Inflammatory macrophage (primary cell): ENCODE measurements at regions not wholly inside any gene's neighbourhood (a gene's known extent, or its start where the extent isn't known, plus 50 kb on each side); places are given as distances from the start of the nearest gene placed in this dataset.
"Not testable (repeated sequence)": the region's sequence is repeated elsewhere in the genome, so short reads cannot be mapped to it uniquely, and the experiment has no call there.

ENCODE experiments used
- DNase-seq, 2 donors: peaks; one replicate each; pipeline ENCODE4 v3.0.0-alpha.2; 2020 to 2022

DNA sequence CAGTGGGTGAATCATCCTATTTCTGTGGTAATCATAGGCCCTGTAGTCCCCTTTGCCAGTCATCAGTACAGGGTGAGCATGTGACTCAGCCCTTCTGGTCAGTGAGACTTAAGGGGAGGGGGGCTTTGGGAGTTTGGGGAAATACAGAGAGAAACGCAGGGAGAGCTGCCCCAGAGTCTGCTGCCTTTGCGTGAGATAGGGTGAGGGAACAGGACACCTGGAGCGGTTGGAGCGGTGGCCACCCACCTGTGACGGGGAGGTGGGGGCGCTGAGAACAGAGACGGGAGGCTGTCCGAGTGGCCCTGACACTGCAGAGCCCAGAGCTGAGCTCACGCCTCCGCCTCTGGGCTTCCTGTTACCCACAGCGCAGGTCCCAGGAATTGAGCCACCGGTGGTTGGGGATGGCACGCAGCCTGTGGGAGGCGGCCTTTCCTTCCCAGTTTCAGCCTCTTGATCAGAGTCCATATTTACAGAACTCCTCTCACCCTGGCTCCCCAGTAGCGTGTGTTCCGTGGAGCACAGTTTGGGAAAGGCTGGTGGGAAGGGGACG is 92.0 kb upstream of the ERCC6L2 start:
- no peak for DNase-seq

DNA sequence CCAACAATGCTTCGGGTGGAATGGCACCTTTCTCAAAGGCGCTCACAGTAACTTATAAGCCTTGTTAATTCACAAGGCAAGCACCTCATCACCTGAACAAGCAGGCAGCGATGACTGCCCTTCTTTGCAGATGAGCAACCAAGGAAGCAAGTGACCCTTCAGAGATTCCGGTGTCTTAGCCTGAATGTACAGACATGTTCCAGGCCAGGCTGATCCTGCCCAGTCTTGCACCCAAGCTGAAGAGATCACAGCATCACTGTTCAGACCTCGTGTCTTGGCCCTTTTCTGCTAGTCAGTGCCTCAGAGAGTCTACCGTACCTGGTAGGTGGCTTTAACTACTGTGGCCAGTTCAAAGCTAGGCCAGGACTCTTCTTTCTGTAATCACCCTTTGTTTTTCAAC is 94.7 kb upstream of the ERCC6L2 start:
- DNase-seq, result no peak

DNA sequence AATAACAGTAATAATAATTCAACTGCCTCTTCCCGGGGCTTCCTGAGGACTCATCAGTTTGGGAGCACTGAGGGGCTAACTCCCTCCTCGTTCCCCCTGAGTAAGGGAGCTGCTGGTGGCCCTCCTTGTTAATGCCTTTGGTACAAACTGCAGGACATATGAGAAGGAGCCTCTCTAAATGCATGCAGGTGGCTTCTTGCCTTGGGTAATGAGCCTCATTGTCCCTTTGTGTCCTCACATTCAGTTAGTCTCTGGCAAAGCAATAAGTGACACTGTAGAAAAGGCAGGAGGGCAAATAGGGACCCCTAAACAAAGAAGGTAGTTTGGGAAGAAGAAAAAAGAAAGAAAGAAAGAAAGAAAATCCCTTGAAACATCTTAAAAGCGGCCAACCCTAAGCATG is 95.4 kb upstream of the ERCC6L2 start:
- DNase-seq, result no peak

DNA sequence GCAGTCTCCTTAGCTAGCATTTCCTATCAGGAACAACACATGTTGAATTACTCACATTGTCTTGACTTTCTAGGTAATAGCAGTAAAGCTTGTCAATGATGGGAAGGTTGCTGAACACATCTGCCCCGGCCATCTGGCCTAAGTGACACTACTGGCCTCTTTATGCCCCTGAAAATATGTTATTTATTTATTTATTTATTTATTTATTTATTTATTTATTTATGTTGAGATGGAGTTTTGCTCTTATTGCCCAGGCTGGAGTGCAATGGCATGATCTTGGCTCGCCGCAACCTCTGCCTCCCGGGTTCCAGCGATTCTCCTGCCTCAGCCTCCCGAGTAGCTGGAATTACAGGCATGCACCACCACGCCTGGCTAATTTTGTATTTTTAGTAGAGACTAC is 95.9 kb upstream of the ERCC6L2 start:
- not testable (repeated sequence) for DNase-seq

DNA sequence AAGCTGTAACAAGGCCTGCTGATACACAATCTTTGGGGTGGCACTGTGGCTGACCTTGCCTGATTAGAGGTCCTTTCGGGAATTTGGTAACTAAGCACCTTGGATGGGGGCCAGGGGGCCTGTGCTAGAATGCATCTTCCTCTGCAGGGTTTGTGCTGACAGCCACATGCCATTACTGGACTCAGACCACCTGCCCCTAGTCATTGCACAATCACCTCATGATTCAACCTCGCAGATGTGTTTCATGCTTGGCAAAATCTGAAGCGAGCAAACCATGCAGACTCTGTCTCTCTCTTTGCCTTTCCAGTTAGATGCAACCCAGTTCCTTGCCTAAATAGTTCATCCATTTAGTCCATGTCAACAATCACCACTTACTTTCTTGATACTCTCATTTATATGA is 96.5 kb upstream of the ERCC6L2 start:
- DNase-seq, result no peak

DNA sequence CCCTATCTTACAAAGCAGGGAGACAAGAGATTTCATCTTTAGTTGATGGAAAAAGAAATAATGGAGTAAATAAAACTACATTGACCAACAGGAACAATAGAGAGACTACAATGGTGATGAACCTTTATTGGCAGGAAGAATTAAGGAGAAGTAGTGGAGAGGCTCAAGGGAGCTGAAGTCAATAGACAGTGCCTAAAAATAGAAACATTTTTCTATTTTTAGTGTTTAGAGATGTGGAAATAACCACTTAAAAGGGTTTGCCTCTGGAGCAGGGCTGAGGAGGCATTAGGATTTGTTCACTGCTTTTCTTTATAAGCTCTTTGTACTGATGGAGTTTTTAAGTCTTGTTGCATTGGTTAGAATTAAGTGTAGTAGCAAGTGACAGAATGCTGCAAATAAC is 98.4 kb upstream of the ERCC6L2 start:
- no peak for DNase-seq

DNA sequence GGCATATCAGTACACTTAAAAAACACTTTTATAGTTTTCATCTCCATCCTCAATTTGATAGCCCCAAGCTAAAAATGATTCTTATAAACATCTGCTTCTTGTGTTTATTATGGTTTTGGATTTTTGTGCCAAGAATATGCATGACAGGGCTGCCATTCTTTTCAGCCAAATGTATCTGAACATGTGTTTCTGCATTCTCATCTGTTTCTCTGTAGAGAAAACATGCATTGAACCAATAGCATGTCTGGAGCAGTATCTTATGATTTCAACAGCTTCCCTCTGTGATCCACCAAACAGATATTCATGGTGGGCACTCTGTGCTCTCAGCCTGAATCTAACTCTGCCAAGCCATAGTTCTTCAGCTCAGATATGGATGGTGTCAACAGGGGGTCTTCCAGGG is 99.3 kb upstream of the ERCC6L2 start:
- DNase-seq, result no peak

DNA sequence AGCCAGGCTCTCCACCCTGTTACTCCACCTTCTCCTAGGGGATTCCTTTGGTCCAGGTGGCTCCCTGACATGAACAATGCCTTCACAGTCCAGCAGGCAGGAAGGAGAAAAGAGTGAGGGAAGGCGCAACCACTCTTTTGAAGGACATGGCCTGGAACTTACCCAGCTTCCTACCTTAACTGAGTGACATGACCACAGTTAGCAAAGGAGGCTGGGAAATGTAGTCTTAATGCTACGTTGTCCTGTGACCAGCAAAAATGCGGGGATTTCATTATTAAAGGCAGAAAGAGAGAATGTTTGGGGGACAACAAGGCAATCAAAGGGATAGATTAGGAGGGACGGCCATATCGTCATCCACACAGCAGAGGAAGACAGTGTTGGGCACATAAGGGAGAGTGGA is 100.3 kb upstream of the ERCC6L2 start:
- no peak for DNase-seq

DNA sequence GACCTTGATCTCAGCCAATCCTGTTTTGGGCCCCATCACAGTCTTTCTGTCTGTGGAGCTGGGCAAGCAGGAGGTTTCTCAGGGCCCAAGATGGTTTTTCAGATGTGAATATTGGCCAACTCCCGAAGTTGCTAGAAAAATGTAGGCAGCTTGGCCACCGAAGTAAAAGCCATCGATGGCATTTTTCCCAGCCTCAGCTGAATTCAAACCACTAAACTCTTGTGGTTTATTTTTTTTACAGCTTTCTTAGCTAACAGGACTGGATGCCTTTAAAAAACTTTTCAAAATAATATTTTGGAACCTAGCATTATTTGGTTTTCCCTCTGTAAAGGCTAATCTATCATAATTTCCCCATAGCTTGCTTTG is 102.5 kb upstream of the ERCC6L2 start:
- DNase-seq, result no peak

DNA sequence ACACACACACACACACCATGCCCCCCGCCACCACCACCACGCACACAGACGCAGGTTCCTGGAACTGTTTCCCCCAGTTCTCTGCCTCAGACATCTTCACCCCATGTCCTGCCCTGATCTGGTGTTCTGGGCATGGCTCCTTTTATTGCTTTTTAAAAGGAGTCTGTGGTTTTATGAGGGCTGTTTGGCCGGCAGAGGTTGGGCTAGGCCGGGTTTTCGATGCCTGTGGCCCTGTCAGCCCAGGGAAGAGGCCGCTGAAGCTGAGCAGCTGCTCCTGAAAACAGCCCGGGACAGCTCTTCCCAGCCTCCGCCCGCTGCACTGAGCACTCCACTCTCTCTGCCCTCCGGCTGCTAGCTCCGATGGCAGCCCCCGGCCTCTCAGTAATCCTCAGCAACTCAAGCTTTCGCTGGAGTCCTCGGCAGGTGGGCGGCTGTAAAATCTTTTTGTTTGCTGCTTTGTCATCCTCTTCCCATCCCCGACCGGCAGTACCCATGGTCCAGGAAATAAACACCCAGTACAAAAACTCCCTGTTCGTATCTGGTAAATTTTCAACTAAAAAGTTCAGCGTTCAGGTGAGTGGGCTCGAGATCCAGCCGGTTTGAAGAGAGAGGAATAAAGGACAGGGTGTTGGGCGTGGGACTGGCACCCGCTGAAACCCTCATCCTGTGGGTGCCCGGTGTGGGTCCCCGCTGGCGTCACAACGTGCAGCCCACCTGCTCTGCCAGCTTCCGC is 103.0 kb upstream of the ERCC6L2 start:
- DNase-seq, result no peak

DNA sequence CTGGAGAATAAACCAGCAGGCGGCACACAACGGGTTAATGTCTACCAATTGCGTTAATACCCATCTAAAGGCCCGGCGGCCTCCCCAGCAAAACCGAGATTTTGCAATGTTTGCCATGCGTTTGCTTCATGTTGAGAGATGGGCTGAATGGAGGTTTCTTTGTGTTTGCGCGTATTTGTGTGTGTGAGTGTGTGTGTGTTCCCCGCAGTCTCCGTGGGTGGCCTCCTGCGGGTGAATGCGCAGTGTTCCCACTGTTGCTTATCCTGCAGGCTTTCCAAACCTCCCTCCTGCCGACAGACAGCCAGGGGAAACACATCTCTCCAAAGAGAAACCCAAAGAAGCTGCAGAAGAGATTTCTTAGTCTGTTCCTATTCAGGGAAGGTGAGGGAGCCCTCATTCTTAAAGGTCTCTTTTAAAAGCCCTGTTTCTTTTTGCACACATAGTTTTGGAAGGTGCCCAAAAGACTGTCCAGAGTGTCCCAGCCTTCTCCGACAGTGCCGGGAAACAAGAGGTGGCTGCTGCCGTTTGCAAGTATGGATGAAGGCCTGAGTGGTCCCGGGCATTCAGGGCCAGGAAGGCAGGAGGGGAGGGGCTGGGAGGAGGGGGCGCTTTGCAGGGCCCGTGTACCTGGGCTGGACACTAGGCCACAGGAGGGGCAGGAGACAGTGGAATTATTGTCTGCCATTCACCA is 103.8 kb upstream of the ERCC6L2 start:
- DNase-seq, result no peak

DNA sequence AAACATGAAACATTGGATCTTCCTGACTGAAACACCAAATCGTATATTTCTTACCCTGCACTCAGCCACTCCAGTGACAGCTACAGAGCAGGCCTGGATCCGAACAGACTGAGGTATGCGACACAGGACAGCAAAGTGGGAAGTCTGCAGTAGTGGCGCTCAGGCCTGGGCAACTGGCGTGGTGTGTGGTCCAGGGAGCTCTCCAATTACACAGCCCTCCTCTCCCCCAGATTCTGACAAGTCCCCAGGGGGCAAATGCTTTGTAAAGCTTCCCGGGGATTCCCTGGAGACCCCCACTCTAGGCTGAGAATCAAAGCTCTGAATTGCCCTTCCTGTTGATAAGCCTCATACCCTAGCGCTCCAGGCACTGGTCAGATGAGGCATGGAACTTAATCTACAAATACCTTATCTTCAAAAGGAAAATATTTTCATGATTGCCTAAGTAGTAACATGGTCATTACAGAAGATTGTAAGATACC is 104.8 kb upstream of the ERCC6L2 start:
- no peak for DNase-seq

DNA sequence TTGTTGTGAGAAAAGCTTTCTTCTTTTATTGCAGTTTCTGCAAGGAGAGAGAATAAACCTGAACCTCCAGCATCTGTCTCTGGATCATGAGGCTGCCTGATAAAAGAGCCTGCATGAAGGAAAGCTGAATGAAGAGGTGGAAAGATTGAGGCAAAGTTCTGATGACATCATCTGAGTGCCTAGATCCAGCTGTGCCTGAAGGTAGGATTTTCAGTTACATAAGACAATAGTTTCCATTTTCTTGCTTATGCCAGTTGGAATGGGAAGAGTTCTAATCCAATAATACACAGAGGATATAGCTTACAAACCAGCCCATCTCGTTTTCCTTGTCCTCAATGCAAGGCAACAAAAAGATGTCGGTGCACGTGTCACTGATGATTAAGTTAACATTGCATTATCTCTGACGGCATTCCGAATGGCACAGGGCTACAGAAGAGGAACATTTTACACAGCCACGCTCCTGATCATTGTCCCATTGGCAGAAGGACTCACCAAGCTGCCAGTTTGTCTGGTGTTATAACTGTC is 105.5 kb upstream of the ERCC6L2 start:
- no peak for DNase-seq

DNA sequence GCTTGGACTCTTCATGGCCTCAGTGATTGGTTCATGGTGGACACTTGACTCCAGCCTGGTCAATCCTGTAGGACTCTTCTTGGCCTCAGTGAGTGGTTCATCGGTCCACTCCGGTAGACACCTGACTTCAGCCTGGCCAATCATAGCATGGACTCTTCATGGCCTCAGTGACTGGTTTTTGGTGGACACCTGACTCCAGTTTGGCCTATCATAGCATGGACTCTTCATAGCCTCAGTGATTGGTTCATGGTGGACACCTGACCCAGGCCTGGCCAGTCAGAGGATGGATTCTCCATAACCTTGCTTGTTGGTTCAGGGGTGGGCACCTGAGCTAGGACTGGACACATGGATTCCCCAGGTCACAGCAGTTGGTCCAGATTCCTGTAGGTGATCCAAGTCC is 106.0 kb upstream of the ERCC6L2 start:
- DNase-seq, result no peak

DNA sequence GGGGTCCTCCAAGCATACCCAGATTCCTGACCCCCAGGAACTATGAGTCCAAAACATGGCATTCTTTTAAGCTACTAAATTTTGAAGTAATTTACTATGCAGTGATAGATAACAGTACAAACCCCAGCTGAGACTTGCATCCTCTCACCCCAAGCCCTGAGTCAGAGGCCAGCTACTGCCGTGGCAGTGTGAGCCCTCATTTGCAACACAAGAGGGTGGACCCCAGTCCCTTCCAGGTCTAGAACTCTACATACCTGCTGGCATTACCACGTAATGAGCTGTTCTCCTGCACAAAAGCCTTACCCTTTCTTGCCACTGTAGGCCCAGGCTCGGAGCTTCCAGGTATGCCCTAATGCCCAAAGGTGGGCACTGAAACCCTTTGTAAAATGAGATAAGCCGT is 108.6 kb upstream of the ERCC6L2 start:
- DNase-seq, result no peak

DNA sequence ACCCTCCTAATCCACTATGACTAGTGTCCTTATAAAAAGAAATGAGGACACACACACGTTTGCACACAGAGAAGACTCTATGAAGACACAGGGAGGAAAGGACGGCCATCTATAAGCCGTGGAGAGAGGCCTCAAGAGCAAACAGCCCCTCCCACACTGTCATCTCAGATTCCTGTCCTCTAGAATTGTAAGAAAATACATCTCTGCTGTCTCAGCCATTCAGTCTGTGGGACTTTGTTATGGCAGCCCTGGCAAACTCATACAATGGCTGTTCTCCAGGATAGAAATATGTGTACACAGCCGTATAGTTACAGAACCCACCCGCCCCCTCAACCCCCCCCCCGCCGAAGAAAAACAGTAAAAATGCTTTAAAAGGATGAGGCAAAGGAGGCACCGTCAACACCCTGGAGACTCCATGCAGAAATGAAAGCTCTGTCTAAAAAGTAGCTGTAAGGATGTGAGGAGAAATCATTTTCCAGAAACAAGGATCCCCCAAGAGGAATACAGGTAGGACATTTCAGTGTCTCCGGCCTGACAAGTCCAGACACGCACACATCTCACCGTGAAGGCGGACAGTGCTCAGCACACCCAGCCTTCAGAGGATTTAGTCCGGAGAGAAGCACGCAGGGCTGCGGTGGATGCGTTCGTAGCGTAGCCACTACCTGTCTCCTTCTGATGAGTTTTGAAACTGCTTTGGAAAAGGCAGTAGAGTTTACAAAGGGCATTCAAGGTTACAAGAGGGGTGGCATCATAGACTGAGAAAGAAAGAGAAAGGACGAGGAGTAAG is 110.8 kb upstream of the ERCC6L2 start:
- no peak for DNase-seq

DNA sequence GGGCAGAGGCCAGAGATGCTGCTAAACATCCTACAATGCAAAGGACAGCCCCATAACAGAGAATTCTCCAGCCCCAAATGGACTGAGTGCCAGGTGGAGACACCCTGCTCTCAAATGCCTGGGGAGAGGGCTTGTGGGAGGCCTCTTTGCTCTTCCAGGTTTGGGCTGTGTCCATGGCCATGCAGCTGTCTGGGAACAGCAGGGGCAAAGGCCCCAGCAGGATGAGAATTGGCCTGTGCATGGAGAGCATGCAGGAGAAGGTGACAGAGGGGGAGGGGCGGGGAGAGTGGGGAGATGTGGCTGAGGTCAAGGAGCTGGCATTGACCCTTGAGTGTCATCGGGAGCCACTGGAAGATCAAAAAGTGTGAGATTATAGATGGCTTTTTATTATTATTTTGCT is 111.5 kb upstream of the ERCC6L2 start:
- DNase-seq, result no peak

DNA sequence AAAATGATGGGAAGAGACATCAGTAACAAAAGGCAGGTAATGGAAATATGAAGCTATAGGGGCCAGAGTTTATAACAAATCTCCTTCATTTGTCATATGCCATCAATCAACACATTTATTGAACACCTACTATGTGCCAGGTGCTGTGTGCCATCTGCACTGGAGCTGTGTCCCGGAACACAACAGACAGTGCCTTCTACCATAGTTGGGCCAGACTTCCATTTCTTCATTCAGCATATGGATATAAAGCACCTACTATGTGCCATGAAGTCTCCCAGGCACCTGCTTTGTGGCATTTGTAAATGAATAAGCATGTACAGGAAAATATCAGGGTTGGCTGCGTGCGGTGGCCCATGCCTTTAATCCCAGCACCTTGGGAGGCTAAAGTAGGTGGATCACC is 112.5 kb upstream of the ERCC6L2 start:
- DNase-seq, result no peak

DNA sequence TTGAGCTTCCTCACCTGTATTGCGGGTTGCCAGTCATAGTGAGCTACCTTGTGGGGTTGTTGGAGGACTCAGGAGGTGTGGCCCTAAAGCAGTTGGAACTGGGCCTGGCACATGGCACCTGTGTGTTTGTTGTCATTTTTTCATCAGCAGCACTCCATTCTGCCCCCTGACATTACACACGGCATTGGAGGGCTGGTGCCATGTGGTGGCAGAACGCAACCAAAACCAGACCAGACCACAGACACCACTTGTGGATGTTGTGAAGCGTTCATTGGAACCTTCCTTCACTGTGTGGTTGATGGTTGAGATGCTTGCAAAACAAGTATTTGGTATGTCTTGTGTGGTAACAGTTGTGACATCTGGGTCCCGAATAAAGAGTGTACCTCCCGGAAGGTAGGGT is 113.2 kb upstream of the ERCC6L2 start:
- no peak for DNase-seq

DNA sequence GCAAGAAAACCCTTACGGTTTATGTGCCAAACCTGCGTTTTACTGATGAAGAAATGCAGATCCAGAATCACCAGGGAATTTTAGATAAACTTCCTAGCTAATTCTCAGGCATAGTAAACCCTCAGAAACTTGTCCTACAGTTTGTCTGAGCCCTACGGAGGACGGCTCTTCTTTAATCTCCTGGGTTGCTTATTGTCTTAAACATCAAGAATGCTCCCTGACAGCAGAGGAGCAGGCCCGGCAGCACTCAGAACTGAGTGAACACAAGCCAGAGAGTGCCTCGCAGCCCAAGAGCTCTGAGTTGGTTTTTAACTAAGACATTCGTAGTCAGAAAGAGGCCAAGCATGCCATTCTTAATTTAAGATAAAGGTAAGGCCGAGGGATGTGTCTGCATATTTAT is 114.7 kb upstream of the ERCC6L2 start:
- DNase-seq, result no peak

DNA sequence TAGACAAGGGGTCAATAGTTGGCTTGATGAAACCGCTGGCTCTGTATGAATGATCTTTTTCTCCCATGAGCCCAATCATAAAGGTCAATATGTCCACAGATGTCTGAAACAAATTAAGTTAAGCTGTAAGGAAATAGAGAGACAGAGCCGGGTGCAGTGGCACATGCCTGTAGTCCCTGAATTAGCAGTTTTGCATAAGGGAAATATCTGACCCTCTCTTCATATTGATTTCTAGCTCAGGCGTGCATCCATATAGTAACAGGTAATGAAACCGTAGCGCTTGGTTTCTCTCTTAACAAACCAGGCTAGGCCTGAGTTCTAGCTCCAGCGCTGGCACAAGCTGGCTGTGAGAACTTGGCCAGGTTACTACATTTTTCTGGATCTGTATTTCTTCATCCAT is 118.1 kb upstream of the ERCC6L2 start:
- DNase-seq, result no peak

DNA sequence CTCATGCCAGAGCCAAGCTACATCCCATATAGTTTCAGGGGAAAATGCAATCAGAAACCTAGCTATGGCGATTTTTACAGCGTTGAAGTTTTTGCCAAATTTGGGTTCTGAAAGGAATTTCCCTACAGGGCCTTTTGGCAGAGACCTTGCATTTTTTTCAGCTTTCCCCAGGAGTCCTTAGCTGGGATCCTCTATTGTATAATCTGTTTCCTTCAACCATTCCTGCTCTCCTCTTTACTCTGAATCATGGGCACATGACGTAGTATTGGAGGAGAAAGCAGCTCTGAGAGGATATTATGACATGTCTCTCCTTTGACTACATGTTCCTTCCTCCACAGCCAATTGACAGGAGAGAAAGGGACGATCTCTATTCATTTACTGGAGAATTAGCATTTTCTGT is 118.5 kb upstream of the ERCC6L2 start:
- DNase-seq, result no peak

DNA sequence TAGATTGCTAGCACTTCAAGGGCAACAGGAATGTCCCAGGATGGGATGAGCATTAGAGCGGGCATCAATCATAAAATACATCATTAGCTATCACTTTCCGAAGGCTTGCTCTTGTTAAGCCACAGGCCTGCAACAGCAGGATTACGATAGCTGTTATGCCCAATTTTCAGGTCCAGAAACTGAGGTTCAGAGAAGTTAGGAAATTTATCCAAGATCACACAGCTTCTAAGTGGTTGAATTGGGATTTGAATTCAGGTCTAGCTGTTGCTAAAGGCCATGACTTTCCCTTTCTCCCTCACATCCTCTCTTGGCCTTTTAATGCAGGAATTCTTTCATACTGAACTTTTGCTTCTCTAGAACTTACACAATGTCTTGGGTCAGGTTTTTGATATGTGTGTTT is 119.4 kb upstream of the ERCC6L2 start:
- no peak for DNase-seq

DNA sequence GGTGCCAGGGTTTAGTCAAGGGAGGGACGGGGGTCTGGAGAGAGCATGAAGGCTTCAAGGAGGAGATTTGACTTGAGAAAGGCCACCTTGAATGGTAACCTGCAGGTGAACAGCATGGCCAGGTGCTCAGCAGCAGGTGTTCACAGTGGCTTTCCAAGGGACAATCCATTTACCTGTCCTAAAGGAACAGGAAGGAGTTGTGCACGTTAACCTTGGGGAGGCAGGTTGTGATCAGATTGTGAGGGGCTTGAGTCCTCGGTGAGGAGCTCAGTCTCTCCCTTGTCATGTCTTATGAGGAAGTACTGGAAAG is 120.1 kb upstream of the ERCC6L2 start:
- no peak for DNase-seq
